NCI-H2081 (cell line): ENCODE measurements at regions not wholly inside any gene's neighbourhood (a gene's known extent, or its start where the extent isn't known, plus 50 kb on each side); places are given as distances from the start of the nearest gene placed in this dataset.
"Not testable (repeated sequence)": the region's sequence is repeated elsewhere in the genome, so short reads cannot be mapped to it uniquely, and the experiment has no call there.

ENCODE experiments used
- DNase-seq, 2 experiments: peaks; one replicate each; lab custom pipeline; 2025; lab: John Stamatoyannopoulos, UW

- no peak for DNase-seq
Measured at GRCh38 chr4:148857973-148858534, 415.8 kb upstream of the NR3C2 start.

- DNase-seq = no peak
Measured at GRCh38 chr4:148857239-148857972, 415.2 kb upstream of the NR3C2 start.

- no peak for DNase-seq
Measured at GRCh38 chr4:148854203-148854602, 412.0 kb upstream of the NR3C2 start.

DNA sequence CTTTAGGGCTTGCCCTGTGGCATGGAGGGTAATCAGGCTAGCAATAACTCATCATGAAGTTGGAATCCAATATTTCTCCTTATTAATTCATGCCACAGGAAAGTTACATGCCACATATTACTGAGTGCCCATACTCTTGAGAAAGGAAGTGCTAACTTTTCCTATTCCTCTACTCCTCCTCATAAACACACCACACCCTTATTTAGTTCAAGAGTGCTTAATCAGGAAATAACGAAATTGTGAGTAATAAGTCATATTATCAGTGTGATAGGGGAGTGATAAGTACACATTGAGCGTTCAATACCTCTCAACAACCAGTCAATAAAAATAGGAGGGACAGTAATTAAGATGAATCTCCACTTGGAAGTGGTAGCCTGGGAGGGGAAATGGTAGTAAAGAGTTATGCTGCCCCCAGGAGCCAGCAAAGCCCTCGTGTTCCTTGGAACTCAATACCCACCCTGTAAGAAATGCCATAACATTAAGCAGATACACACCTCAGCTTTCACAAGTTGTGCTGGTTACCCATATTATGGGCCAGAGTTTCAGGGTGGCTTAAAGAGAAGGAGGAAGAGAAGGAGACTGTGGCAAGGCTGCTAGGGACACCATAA, 410.0 kb upstream of the NR3C2 start:
- no peak for DNase-seq

DNA sequence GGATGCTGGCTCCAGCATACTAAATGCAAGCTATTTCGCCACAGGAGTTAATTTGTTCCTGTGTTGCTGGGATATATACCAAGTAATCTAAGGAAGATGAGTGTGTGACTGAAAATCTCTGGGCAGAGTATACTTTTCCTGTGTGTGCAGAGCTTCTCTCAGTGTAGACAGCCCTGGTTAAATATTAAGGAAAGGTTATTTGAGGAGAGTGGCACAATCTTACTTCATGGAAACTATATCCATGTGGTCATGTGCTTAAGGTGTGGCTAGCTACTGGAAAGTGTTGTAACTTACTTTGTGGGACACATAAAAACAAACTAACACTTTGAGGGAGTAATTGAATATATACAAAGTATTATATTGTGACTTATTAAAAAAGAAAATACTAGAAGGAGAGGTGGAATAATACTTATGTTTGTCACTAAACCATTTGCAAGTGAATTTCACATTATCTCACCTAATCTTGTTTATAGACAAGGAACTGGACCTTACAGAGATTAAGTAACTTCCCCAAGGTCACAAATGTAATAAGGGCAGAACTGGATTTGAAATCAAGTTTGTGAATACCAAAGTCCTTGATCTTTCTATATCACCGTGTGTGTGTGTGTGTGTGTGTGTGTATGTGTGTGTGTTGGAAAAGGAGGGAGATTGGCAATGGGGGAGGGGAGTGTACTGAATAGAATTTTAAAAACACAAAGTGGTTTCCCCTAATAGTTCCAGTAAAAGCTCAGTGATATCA, 408.2 kb upstream of the NR3C2 start:
- DNase-seq = no peak

- no peak for DNase-seq
Measured at GRCh38 chr4:148849581-148849980, 407.4 kb upstream of the NR3C2 start.

DNA sequence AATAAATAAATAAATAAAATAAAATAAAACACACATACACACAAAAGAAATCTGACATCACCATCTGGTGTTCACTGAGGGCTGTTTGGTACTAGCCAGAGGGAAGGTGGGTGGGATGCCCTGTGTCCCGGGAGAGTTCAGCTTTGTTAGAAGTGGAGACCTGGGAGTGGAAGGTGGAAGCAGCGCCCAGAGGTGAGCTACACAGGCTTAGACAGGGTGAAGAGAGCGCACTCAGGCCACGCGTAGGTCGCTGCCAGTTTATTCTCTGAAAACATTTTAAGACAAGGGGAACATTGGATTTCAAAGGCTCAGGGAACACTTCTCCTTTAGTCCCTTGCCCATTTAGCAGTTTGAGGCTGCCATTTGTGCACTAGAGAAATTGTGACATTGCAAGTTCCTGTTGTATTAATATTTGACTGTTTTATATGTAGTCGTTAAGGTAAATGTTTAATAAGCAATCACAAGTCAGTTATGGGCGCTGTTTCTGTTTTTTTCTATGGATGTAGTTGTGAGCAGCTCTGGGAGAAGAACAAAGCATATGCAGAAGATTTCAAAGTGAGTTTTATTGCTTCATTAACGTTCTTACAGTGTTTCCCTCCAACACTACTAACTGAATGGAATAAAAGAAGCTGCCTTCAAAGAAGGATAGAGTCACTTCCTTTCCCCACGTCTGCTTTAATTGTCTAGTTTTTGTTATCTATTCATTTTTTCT, 405.5 kb upstream of the NR3C2 start:
- no peak for DNase-seq

GRCh38 chr4:148845609-148846008, 403.4 kb upstream of the NR3C2 start:
- no peak for DNase-seq

GRCh38 chr4:148843625-148844024, 401.4 kb upstream of the NR3C2 start:
- DNase-seq = no peak

GRCh38 chr4:148842843-148843242, 400.6 kb upstream of the NR3C2 start:
- no peak for DNase-seq

GRCh38 chr4:148837571-148837970, 395.4 kb upstream of the NR3C2 start:
- DNase-seq = not testable (repeated sequence)

- DNase-seq = no peak
Measured at GRCh38 chr4:148834804-148835631, 392.8 kb upstream of the NR3C2 start.

GRCh38 chr4:148831945-148832344, 389.7 kb upstream of the NR3C2 start:
- DNase-seq = peak in 1 of 2 experiments; percentile 1

DNA sequence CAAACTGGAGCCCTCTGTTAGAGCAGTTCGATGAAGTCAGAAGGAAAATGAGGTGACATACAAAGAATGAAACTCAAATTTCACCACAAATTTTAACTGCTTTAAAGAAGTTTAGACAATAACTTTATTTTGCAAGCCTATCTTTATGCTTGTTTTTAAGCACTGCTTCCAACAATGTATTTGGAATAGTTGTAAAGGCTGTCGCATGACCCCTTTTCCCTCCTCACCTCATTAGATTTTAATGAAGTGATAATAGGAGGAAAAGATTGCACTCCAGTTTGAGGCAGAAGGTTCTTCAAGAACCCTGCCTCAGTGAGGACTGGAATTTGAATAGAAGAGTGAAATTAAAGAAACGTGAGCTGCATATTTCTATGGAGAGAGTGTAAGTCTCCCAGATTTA, 386.1 kb upstream of the NR3C2 start:
- DNase-seq = no peak

DNA sequence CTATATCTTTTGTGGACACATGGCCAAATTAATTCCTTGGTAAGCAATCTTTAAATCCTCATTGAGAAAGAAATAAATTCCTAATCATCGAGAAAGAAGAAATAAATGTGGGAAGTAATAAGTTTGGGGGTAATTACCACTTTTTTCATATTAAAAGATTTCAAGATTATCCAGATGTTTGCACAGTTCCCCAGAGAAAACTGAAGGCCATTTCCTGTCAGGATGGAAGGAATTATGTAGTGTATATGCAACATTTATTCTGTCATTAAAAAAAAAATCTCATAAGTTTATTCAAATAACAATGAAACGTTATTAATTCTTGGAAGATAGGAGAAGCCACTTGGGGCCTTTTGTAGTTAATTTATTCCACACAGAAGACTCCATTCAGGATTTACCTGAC, 385.6 kb upstream of the NR3C2 start:
- DNase-seq = no peak

GRCh38 chr4:148823419-148823769, 381.2 kb upstream of the NR3C2 start:
- no peak for DNase-seq

DNA sequence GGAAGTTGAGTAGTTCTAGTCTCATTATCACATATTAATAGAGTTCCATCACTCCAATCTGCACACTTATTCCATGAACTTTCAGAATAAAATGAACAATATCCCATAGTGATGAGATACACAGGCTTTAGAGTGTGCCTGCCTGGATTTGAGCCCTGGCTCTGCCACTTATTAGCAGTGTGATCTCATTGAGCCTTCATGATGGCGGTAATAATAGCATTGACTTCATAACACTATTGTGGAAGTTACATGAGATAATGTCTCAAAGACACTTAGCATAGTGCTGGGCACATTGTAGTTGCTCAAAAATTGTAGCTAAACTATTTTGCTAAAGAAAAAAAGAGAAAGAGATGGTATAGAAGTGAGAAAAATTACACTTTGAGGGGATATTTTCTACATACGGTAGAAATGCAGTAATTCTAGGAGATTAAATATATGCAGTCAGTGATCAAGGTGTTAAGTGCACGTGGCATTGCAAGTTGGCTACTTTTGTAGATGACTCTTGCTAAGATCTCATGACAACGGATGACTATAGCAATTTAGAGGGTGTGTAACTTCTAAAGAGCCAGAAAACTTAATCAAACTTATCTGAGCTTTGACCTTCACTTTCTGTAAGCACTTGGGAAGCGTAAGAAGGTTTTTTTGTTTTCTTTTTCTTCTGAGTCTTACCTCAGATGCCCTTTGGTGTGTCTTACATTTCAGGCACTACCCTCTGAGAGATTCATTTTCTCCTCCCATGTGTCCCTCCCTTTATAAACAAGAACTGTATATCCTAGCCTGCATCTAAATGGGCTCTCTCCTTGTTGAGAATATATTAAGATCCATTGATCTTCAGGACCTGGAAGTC, 380.6 kb upstream of the NR3C2 start:
- no peak for DNase-seq

GRCh38 chr4:148814030-148814429, 371.8 kb upstream of the NR3C2 start:
- DNase-seq = no peak

DNA sequence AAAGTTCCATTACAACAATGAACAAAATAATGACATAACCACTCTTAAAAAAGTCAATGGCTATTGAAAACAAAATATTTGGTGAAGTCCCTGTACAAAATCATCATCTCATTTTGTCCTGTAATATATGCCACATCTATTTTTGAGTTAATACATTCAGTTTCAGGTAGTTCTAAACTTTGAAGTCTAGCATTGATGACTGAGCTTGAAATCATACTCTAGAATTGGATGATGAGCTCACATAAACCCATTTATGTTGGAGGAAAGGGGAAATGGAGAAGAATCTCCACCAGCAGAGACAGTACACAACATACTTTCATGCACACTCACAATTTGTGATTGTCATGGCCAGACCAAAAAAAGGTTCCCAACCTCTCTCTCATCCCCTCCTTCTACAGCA, 371.1 kb upstream of the NR3C2 start:
- DNase-seq = no peak

GRCh38 chr4:148812101-148812500, 369.9 kb upstream of the NR3C2 start:
- DNase-seq = no peak
